RPMI8226 (cell line): ENCODE measurements at regions not wholly inside any gene's neighbourhood (a gene's known extent, or its start where the extent isn't known, plus 50 kb on each side); places are given as distances from the start of the nearest gene placed in this dataset.

Source experiments
- DNase-seq: peaks from one replicate; pipeline ENCODE4 v3.0.0-alpha.2; 2015

- DNase-seq = no peak
Measured at GRCh38 chr13:94968757-94969086, 256.4 kb upstream of the SOX21 start.

- no peak for DNase-seq
Measured at GRCh38 chr13:94968040-94968756, 255.9 kb upstream of the SOX21 start.

GRCh38 chr13:94967183-94968039, 255.1 kb upstream of the SOX21 start:
- peak; percentile 20 for DNase-seq

GRCh38 chr13:94966422-94966955, 254.1 kb upstream of the SOX21 start:
- no peak for DNase-seq

GRCh38 chr13:94959626-94960025, 247.3 kb upstream of the SOX21 start:
- no peak for DNase-seq

GRCh38 chr13:94956417-94957110, 244.2 kb upstream of the SOX21 start:
- DNase-seq = no peak

- no peak for DNase-seq
Measured at GRCh38 chr13:94952787-94953186, 240.4 kb upstream of the SOX21 start.

- no peak for DNase-seq
Measured at GRCh38 chr13:94950303-94950702, 238.0 kb upstream of the SOX21 start.

GRCh38 chr13:94947965-94948371, 235.6 kb upstream of the SOX21 start:
- no peak for DNase-seq

GRCh38 chr13:94947392-94947791, 235.0 kb upstream of the SOX21 start:
- DNase-seq = no peak

- DNase-seq = no peak
Measured at GRCh38 chr13:94946039-94946438, 233.7 kb upstream of the SOX21 start.

GRCh38 chr13:94938124-94938523, 225.8 kb upstream of the SOX21 start:
- no peak for DNase-seq

GRCh38 chr13:94936633-94937032, 224.3 kb upstream of the SOX21 start:
- DNase-seq = no peak

- no peak for DNase-seq
Measured at GRCh38 chr13:94933936-94934335, 221.6 kb upstream of the SOX21 start.

GRCh38 chr13:94933230-94933751, 220.9 kb upstream of the SOX21 start:
- DNase-seq = no peak

GRCh38 chr13:94928127-94928775, 215.9 kb upstream of the SOX21 start:
- no peak for DNase-seq

- DNase-seq = no peak
Measured at GRCh38 chr13:94925263-94925662, 212.9 kb upstream of the SOX21 start.

GRCh38 chr13:94921181-94921580, 208.8 kb upstream of the SOX21 start:
- DNase-seq = no peak

- no peak for DNase-seq
Measured at GRCh38 chr13:94920578-94920977, 208.2 kb upstream of the SOX21 start.

- no peak for DNase-seq
Measured at GRCh38 chr13:94917824-94918223, 205.5 kb upstream of the SOX21 start.

GRCh38 chr13:94914895-94915294, 202.6 kb upstream of the SOX21 start:
- DNase-seq = no peak

- no peak for DNase-seq
Measured at GRCh38 chr13:94906605-94907004, 194.3 kb upstream of the SOX21 start.
